ENCODE measurements at regions not wholly inside any gene's neighbourhood (a gene's known extent, or its start where the extent isn't known, plus 50 kb on each side); places are given as distances from the start of the nearest gene placed in this dataset.
"Not testable (repeated sequence)": the region's sequence is repeated elsewhere in the genome, so short reads cannot be mapped to it uniquely, and the experiment has no call there.

DNA sequence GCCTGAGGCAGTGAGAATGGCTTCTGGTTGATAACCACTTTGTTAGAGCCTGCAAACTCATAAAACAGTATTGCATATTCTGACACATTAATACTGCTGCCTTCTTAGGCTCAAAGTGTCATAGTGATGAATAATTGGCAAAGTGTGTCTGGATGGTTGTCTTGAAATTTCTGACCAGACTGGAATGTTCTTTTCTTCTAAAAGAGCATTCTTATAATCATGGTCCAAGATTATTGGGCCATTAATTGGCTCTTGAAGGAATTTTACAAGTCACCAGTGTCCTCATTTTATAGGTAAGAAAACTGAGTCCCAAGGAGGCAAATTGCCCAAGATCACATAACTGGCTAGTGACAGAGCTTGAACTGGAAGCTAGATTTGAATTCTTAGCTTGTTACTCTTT is 111.7 kb downstream of the PCSK1 start:
- Histone ChIP-seq H3K4me1 (ENCODE audit: insufficient read depth, low read length) (no peaks in the 10 kb centered on the region), H3K9me3 (ENCODE audit: control insufficient read depth in 1 of 2, low read length in 2 of 2) (no peaks in the 10 kb centered on the region), H3K27me3 (ENCODE audit: insufficient read depth, low read length) (no peaks in the 10 kb centered on the region), H3K4me3 (ENCODE audit: low read length in 2 of 2) (no peak overlapping the region), H3K36me3 (ENCODE audit: insufficient read depth, low read length) (no peaks in the 10 kb centered on the region), H3K27ac (ENCODE audit: low read depth, low read length) (no peak overlapping the region)
- H3K4me1 Mint-ChIP-seq, result no peaks in the 10 kb centered on the region
- DNase-seq, result no peak
- ChIA-PET POLR2A (ENCODE audit: partially characterized antibody) (no interaction called here), CTCF (ENCODE audit: partially characterized antibody) (interaction anchor here (1.6 kb wide), 1 partner anchor 15 kb away, joined by 7 read pairs; no protein-coding TSS in a partner anchor)
- H3K27me3 Mint-ChIP-seq, result peaks cover 0 to 5% of the 10 kb centered on the region in 2 donors
- peaks cover 0 to 3% (median 0%) of the 10 kb centered on the region in 8 donors for H3K9me3 Mint-ChIP-seq
- H3K27ac Mint-ChIP-seq, result no peak overlapping the region
- H3K4me3 Mint-ChIP-seq, result no peak overlapping the region
- intact Hi-C loops (cut with micrococcal nuclease), result no loop called here
- H3K36me3 Mint-ChIP-seq, result no peaks in the 10 kb centered on the region

DNA sequence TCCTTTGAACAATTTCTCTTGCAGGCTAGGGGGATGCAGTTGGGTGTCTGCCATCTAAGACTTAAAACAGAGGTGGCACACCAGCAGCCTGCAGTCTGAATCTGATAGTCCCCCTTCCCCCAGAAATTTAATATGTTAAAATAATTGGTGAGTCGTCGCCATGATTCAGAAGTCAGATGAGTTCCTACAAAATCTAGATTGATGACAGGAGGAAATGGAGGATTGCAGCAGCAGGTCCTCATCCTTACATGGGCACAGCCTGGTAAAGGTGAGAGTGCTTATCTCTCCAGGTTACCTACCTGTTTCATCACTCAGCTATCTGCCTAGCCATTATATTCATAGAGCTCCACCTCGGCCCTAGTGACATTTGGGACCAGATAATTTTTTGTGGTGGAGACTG is 112.3 kb downstream of the PCSK1 start:
- Mint-ChIP-seq H3K4me3 (no peak overlapping the region), H3K9me3 (peaks cover 0 to 3% (median 0%) of the 10 kb centered on the region in 8 donors), H3K27me3 (no peaks in the 10 kb centered on the region), H3K36me3 (no peaks in the 10 kb centered on the region), H3K4me1 (no peaks in the 10 kb centered on the region), H3K27ac (no peak overlapping the region)
- Histone ChIP-seq H3K4me1 (ENCODE audit: insufficient read depth, low read length) (no peaks in the 10 kb centered on the region), H3K9me3 (ENCODE audit: control insufficient read depth in 1 of 2, low read length in 2 of 2) (no peaks in the 10 kb centered on the region), H3K27ac (ENCODE audit: low read depth, low read length) (no peak overlapping the region), H3K36me3 (ENCODE audit: insufficient read depth, low read length) (no peaks in the 10 kb centered on the region), H3K27me3 (ENCODE audit: insufficient read depth, low read length) (no peaks in the 10 kb centered on the region), H3K4me3 (ENCODE audit: low read length in 2 of 2) (no peak overlapping the region)
- CTCF ChIA-PET (ENCODE audit: partially characterized antibody), result no interaction called here
- intact Hi-C loops (cut with micrococcal nuclease), result no loop called here
- no peak for DNase-seq
- POLR2A ChIA-PET (ENCODE audit: partially characterized antibody), result no interaction called here

DNA sequence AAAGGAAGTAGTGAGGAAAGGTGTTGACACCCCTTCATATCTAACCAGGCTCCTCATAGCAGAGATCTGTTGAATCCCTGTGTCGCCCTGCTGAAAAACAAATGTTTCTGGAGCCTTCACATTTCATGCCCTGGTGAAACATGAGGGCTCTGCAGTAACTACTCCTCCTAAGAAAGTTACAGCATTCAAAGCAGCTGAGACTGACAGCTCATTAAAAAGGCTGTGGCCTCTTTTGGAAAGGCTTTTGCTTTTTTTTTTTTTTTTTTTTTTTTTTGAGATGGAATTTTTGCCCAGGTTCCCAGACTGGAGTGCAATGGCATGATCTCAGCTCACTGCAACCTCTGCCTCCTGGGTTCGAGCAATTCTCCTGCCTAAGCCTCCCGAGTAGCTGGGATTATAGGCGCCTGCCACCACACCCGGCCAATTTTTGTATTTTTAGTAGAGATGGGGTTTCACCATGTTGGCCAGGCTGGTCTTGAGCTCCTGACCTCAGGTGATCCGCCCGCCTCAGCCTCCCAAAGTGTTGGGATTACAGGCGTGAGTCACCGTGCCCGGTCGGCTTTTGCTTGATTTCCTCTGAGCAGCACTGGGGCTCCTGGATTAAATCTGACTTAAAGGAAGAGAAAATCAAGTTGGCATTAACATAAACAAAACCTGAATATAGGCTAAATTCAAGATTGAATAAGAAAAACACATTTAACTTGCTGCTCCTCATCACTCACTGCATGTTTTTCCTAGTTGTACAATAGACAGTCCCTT is 112.9 kb downstream of the PCSK1 start:
- DNase-seq; H3K9me3 Mint-ChIP-seq; H3K36me3 ChIP-seq (ENCODE audit: insufficient read depth, low read length); H3K36me3 Mint-ChIP-seq; H3K27ac Mint-ChIP-seq; H3K27me3 ChIP-seq (ENCODE audit: insufficient read depth, low read length); intact Hi-C loops (cut with micrococcal nuclease); H3K4me1 ChIP-seq (ENCODE audit: insufficient read depth, low read length); H3K4me3 Mint-ChIP-seq; H3K4me1 Mint-ChIP-seq; H3K27ac ChIP-seq (ENCODE audit: low read depth, low read length); H3K9me3 ChIP-seq (ENCODE audit: control insufficient read depth in 1 of 2, low read length in 2 of 2); H3K4me3 ChIP-seq (ENCODE audit: low read length in 2 of 2); POLR2A ChIA-PET (ENCODE audit: partially characterized antibody); H3K27me3 Mint-ChIP-seq: not testable (repeated sequence)
- CTCF ChIA-PET (ENCODE audit: partially characterized antibody), result interaction anchor here (0.7 kb wide), 1 partner anchor 63 kb away, joined by 3 read pairs; no protein-coding TSS in a partner anchor

DNA sequence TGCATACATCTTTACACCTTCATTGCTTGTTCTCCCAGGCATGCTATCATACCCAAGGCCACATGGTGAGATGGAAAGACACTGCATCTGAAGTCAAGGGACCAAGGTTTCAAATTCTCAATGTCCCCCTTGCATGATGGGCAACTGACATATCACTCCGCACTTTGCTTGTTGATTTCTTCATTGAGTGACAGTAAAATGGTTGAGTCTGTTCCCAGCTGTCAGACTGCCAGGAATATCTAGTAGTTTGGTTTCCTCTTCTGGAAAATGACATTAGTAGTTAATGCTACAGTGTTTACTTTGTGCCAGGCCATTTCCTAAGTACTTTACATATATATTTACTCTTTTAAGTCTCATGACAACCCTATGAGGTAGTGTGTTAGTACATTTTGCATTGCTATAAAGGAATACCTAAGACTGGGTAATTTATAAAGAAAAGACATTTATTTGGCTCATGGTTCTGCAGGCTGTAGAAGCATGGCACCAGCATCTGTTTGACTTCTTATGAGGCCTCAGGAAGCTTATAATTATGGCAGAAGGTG is 114.4 kb downstream of the PCSK1 start:
- H3K4me1 Mint-ChIP-seq, result no peaks in the 10 kb centered on the region
- H3K27me3 ChIP-seq (ENCODE audit: insufficient read depth, low read length), result no peaks in the 10 kb centered on the region
- no peak overlapping the region for H3K4me3 Mint-ChIP-seq
- no peaks in the 10 kb centered on the region for H3K4me1 ChIP-seq (ENCODE audit: insufficient read depth, low read length)
- H3K36me3 Mint-ChIP-seq, result no peaks in the 10 kb centered on the region
- peaks cover 6 to 9% of the 10 kb centered on the region in 2 donors for H3K27me3 Mint-ChIP-seq
- DNase-seq, result no peak
- H3K36me3 ChIP-seq (ENCODE audit: insufficient read depth, low read length), result no peaks in the 10 kb centered on the region
- H3K9me3 Mint-ChIP-seq, result peaks cover 0 to 3% (median 0%) of the 10 kb centered on the region in 8 donors
- ChIA-PET POLR2A (ENCODE audit: partially characterized antibody) (no interaction called here), CTCF (ENCODE audit: partially characterized antibody) (interaction anchor here (1.1 kb wide), 1 partner anchor 12 kb away, joined by 3 read pairs; no protein-coding TSS in a partner anchor)
- no peak overlapping the region for H3K27ac ChIP-seq (ENCODE audit: low read depth, low read length)
- no peaks in the 10 kb centered on the region for H3K9me3 ChIP-seq (ENCODE audit: control insufficient read depth in 1 of 2, low read length in 2 of 2)
- no peak overlapping the region for H3K4me3 ChIP-seq (ENCODE audit: low read length in 2 of 2)
- no peak overlapping the region for H3K27ac Mint-ChIP-seq
- intact Hi-C loops (cut with micrococcal nuclease), result no loop called here

DNA sequence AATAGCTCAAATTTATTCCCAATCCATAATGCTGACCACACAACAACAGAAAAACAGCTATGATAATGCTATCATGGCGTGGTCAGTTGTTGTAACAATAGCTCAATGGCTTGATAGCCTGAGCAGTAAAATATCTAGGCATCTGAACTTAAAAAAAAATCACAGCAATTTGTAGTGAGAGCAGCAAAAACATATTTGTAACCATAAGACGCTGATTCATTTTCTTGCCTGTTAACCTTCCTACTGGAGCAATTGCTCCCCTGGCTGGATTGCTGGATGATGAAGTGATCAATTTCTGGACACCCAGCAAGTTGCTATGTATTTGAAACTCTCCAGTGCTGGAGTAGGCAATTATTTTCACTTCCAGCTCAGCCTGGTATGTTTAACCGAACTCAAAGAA is 115.1 kb downstream of the PCSK1 start:
- no peaks in the 10 kb centered on the region for H3K9me3 ChIP-seq (ENCODE audit: control insufficient read depth in 1 of 2, low read length in 2 of 2)

DNA sequence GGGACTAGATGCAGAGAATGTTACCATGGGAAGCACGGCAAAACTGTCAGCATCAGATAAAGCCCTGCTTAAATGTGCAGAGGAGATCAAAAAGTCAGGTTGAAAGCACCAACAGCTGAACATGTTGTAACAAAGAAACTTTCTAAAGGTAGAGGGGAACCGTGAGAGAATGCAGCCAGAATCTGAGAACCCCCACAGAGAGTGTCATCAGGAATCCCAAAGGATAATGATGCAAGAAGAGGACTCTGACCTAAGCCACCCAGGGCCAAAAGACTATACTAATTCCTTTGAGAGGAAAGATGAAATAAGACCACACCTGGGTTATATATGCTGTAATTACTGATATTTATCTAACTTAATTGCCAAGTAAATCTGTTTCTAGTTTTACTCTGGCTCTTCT is 116.6 kb downstream of the PCSK1 start:
- DNase-seq, result no peak
- Histone ChIP-seq H3K27ac (ENCODE audit: low read depth, low read length) (no peak overlapping the region), H3K36me3 (ENCODE audit: insufficient read depth, low read length) (no peaks in the 10 kb centered on the region), H3K9me3 (ENCODE audit: control insufficient read depth in 1 of 2, low read length in 2 of 2) (no peaks in the 10 kb centered on the region), H3K4me1 (ENCODE audit: insufficient read depth, low read length) (no peaks in the 10 kb centered on the region), H3K4me3 (ENCODE audit: low read length in 2 of 2) (no peak overlapping the region), H3K27me3 (ENCODE audit: insufficient read depth, low read length) (no peaks in the 10 kb centered on the region)
- H3K27ac Mint-ChIP-seq, result no peak overlapping the region
- ChIA-PET CTCF (ENCODE audit: partially characterized antibody) (no interaction called here), POLR2A (ENCODE audit: partially characterized antibody) (no interaction called here)
- H3K4me1 Mint-ChIP-seq, result no peaks in the 10 kb centered on the region
- peaks cover 0 to 10% (median 4%) of the 10 kb centered on the region in 8 donors for H3K9me3 Mint-ChIP-seq
- H3K36me3 Mint-ChIP-seq, result no peaks in the 10 kb centered on the region
- H3K27me3 Mint-ChIP-seq, result peaks cover 10 to 13% of the 10 kb centered on the region in 2 donors
- H3K4me3 Mint-ChIP-seq, result no peak overlapping the region
- intact Hi-C loops (cut with micrococcal nuclease), result no loop called here

More for the DNA sequence above, 115.1 kb downstream of the PCSK1 start:
- no peak overlapping the region for H3K4me3 ChIP-seq (ENCODE audit: low read length in 2 of 2)
- intact Hi-C loops (cut with micrococcal nuclease), result no loop called here
- no peak overlapping the region for H3K27ac ChIP-seq (ENCODE audit: low read depth, low read length)
- no peak overlapping the region for H3K4me3 Mint-ChIP-seq
- peaks cover 0 to 3% (median 0%) of the 10 kb centered on the region in 8 donors for H3K9me3 Mint-ChIP-seq
- H3K27me3 ChIP-seq (ENCODE audit: insufficient read depth, low read length), result no peaks in the 10 kb centered on the region
- H3K36me3 Mint-ChIP-seq, result no peaks in the 10 kb centered on the region
- no peaks in the 10 kb centered on the region for H3K4me1 Mint-ChIP-seq
- no peak for DNase-seq
- H3K4me1 ChIP-seq (ENCODE audit: insufficient read depth, low read length), result no peaks in the 10 kb centered on the region
- H3K27me3 Mint-ChIP-seq, result peaks cover 6 to 13% of the 10 kb centered on the region in 2 donors
- ChIA-PET CTCF (ENCODE audit: partially characterized antibody) (interaction anchor here (1.1 to 1.2 kb wide), 2 partner anchors 13 to 18 kb away, joined by 3 to 5 read pairs; no protein-coding TSS in a partner anchor), POLR2A (ENCODE audit: partially characterized antibody) (no interaction called here)
- no peaks in the 10 kb centered on the region for H3K36me3 ChIP-seq (ENCODE audit: insufficient read depth, low read length)
- H3K27ac Mint-ChIP-seq, result no peak overlapping the region

DNA sequence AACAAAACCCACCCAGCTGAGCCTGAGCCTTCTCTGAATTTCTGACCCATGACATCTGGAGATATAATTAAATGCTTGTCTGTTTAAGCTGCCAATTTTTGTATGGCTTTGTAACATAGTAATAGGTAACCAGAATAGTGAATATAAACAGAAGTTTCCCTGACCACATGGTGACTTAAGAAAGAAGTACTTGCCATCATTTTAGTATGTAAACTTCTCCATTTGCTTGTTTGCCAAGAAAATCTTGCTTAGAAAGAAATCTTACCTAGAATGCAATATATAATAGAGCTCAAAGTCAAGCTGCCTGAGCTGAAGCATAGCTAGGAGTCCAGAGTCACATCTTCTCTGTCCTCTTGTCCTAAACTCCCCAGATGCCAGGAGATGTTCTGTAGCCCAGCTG is 117.0 kb downstream of the PCSK1 start:
- no peak overlapping the region for H3K27ac Mint-ChIP-seq
- CTCF ChIA-PET (ENCODE audit: partially characterized antibody), result no interaction called here
- no peak overlapping the region for H3K4me3 Mint-ChIP-seq
- Histone ChIP-seq H3K4me3 (ENCODE audit: low read length in 2 of 2) (no peak overlapping the region), H3K9me3 (ENCODE audit: control insufficient read depth in 1 of 2, low read length in 2 of 2) (no peaks in the 10 kb centered on the region), H3K36me3 (ENCODE audit: insufficient read depth, low read length) (no peaks in the 10 kb centered on the region), H3K27ac (ENCODE audit: low read depth, low read length) (no peak overlapping the region), H3K27me3 (ENCODE audit: insufficient read depth, low read length) (no peaks in the 10 kb centered on the region), H3K4me1 (ENCODE audit: insufficient read depth, low read length) (no peaks in the 10 kb centered on the region)
- no peaks in the 10 kb centered on the region for H3K4me1 Mint-ChIP-seq
- DNase-seq, result no peak
- H3K9me3 Mint-ChIP-seq, result peaks cover 2 to 10% (median 6%) of the 10 kb centered on the region in 8 donors
- intact Hi-C loops (cut with micrococcal nuclease), result no loop called here
- no peaks in the 10 kb centered on the region for H3K36me3 Mint-ChIP-seq
- H3K27me3 Mint-ChIP-seq, result peaks cover 12 to 13% of the 10 kb centered on the region in 2 donors
- POLR2A ChIA-PET (ENCODE audit: partially characterized antibody), result no interaction called here
